ENCODE measurements at regions not wholly inside any gene's neighbourhood (a gene's known extent, or its start where the extent isn't known, plus 50 kb on each side); places are given as distances from the start of the nearest gene placed in this dataset.
A peak's percentile ranks its signal among the peaks of the same experiment; 100 is the strongest.
"Not testable (repeated sequence)": the region's sequence is repeated elsewhere in the genome, so short reads cannot be mapped to it uniquely, and the experiment has no call there.

DNA sequence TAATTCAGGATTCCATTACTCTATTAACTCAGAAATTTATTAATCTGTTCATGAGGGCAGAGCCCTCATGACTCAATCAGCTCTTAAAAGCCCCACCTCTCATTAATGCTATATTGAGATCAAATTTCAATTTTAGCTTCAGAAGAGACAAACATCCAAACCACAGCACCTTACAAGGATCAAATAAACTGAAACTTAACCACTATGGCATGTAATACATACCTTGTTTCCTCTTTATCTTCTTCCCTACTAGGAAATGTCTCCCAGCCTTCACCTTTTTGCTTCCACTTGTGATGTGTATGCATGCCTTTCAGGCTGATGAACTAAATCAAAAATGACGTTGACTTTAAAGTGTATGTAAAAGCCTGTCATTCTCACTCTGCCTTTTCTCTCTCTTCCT, 2121.3 kb downstream of the NCAM2 start:
- no peak for DNase-seq (ENCODE audit: low read depth)
- no peak overlapping the region for H3K4me3 ChIP-seq (ENCODE audit: low read depth, low read length)
- TF ChIP-seq CTCF (conservative IDR thresholded peaks at IDR 0.05; ENCODE audit: low read depth, low read length): no peak

DNA sequence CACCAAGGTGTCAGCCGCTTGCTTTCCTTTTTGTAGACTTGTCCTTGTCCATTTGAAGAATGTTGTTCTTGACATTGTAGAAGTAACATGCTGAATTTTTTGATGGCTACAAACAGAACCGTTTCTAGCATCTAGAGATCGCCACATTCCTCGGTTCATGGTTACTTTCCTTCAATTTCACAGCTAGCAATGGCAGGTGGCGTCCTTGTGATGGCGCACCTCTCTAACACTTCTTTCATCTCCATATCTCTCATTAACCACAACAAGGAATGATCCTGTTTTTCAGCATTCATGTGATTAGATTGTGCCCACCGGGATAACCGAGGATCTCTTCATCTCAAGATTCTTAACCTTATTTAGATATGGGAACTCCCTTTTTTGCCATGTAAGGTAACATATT, 2129.8 kb downstream of the NCAM2 start:
- H3K4me3 ChIP-seq (ENCODE audit: low read depth, low read length): no peak overlapping the region
- no peak for TF ChIP-seq CTCF (conservative IDR thresholded peaks at IDR 0.05; ENCODE audit: low read depth, low read length)
- no peak for DNase-seq (ENCODE audit: low read depth)

DNA sequence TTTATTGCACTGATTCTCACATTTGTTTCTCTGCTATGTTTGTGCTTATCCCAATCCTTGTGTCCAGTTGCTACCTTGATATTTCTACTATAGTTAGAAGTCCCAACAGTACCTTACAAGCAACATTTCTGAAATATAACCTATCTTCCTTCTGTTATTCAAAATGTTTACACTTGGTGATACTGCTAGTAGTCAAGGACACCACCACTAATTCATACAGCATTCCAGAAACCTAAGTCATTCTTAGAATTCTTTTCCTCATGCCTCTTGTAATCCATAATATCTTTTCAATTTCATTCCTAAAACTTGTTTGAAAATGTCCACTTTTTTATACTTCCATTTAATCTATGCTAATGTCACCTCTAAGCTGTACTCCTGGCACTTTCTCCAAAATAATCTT, 2132.1 kb downstream of the NCAM2 start:
- no peak for TF ChIP-seq CTCF (conservative IDR thresholded peaks at IDR 0.05; ENCODE audit: low read depth, low read length)
- DNase-seq (ENCODE audit: low read depth): peak; percentile 2
- no peak overlapping the region for H3K4me3 ChIP-seq (ENCODE audit: low read depth, low read length)

DNA sequence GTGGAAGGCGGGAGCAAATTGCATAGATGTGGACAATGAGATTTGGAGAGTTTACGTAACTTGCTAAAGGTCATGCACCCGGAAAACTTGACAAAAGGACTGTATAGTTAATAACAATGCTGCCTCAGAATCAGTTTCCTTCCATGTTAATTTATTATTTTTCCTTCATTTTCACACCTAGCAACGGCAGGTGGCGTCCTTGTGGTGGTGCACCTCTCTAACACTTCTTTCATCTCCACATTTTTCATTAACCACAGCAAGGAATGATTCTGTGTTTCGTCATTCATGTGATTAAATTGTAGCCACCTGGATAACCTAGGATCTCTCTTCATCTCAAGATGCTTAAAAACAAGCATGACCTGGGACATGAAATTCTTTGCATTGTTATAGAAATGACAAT, 2133.0 kb downstream of the NCAM2 start:
- H3K4me3 ChIP-seq (ENCODE audit: low read depth, low read length): no peak overlapping the region
- peak; percentile 9 for TF ChIP-seq CTCF (conservative IDR thresholded peaks at IDR 0.05; ENCODE audit: low read depth, low read length)
- no peak for DNase-seq (ENCODE audit: low read depth)

DNA sequence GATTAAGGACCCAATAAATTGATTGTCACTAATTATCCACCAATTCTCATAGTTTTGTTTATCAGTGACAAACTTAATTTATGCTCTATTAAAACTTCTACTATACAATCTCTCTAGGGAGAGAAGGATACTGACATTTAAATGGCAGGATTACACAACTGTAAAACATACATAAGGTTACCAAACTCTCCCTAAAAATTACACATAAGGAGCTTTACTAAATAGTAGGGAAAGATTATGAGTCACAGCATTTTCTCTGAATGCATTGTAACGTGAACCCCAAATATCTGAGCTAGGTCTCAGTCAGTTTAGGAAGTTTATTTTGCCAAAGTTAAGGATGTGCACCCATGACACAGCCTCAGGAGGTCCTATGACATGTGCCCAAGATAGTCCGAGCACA, 2140.6 kb downstream of the NCAM2 start:
- no peak for DNase-seq (ENCODE audit: low read depth)
- H3K4me3 ChIP-seq (ENCODE audit: low read depth, low read length): no peak overlapping the region
- TF ChIP-seq CTCF (conservative IDR thresholded peaks at IDR 0.05; ENCODE audit: low read depth, low read length): no peak

DNA sequence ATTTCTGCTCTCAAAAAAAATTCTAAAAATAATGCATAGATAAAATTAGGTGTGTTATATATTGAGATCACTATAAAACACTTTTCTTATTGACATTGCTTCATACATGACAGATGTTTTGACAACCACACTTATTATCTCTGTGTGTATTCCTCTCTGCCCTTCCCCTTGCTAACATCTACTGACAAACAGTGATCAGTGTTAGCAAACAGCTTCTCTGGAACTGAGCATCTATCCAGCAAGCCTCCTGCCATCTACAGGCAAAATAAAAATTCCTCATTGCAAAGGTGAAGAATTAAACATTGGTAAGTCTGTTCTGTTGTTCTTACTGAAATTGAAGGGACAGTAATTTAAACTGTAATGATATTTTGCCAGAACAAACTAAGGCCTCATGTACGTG, 2153.9 kb downstream of the NCAM2 start:
- H3K4me3 ChIP-seq (ENCODE audit: low read depth, low read length): no peak overlapping the region
- no peak for TF ChIP-seq CTCF (conservative IDR thresholded peaks at IDR 0.05; ENCODE audit: low read depth, low read length)
- DNase-seq (ENCODE audit: low read depth): no peak

- H3K4me3 ChIP-seq (ENCODE audit: low read depth, low read length); DNase-seq (ENCODE audit: low read depth): not testable (repeated sequence)
Observed at GRCh38 chr21:23153842-23154241, 2155.6 kb downstream of the NCAM2 start.

- no peak overlapping the region for H3K4me3 ChIP-seq (ENCODE audit: low read depth, low read length)
- no peak for TF ChIP-seq CTCF (conservative IDR thresholded peaks at IDR 0.05; ENCODE audit: low read depth, low read length)
- DNase-seq (ENCODE audit: low read depth): no peak
Observed at GRCh38 chr21:23155281-23155680, 2157.1 kb downstream of the NCAM2 start.
